HepG2 (cell line): ENCODE measurements at regions not wholly inside any gene's neighbourhood (a gene's known extent, or its start where the extent isn't known, plus 50 kb on each side); places are given as distances from the start of the nearest gene placed in this dataset.

Source experiments
- ATAC-seq: fragments of 200-7000 bp; cut with Tn5 transposase; 3 replicates; pipeline ENCODE4 v1.9.1; 2020; ENCODE audit warnings: mild to moderate bottlenecking, moderate library complexity
- BruUV-seq: library from RNA; stranded (reverse); fragments of 400-500 nt; replicated peaks from 2 replicates; lab custom pipeline; 2021; lab: Mats Ljungman, UMichigan
- CTCF ChIA-PET: fragments of 300-600 bp; formaldehyde crosslinking; extraction: SDS; loops from one replicate; lab custom pipeline; 2021; ENCODE audit warnings: low total read pairs, inconsistent platforms, low intra/inter-chr PET ratio; lab: Yijun Ruan, JAX
- POLR2A ChIA-PET: fragments of 350-600 bp; sonication (Branson Sonifier 250); formaldehyde crosslinking; loops from one replicate; lab custom pipeline; 2020; ENCODE audit warnings: antibody characterized with exemption, inconsistent platforms; lab: Yijun Ruan, JAX
- DNase-seq: peaks from one replicate; pipeline ENCODE4 v3.0.0-alpha.2; 2015; ENCODE audit warnings: low spot score
- FAIRE-seq: peaks from 3 replicates; lab custom pipeline; 2011; peaks lifted over from hg19 to GRCh38; lab: Jason Lieb, UNC
- H2AFZ ChIP-seq: one replicate; pipeline ENCODE4 v1.6.1; 2011; ENCODE audit warnings: low read length, inconsistent platforms
- H3K27ac ChIP-seq: fragments of 300-600 bp; 3 replicates; pipeline ENCODE4 v1.8.0; 2011; ENCODE audit warnings: mixed run types, mild to moderate bottlenecking, mixed read lengths, low read length, inconsistent platforms; ENCODE audit not compliant: insufficient read depth; ENCODE audit errors: extremely low read length
- H3K27me3 ChIP-seq, 2 experiments: fragments of 200-600 bp in 1 of 2; 2 replicates in 1 of 2; 3 replicates in 1 of 2; pipeline versions ENCODE4 v1.6.0 to v1.8.0; 2011; ENCODE audit warnings: low read length in 2 of 2, mild to moderate bottlenecking in 2 of 2, moderate library complexity in 2 of 2, inconsistent platforms in 1 of 2; ENCODE audit not compliant: insufficient read depth in 2 of 2, control insufficient read depth in 1 of 2
- H3K36me3 ChIP-seq, 2 experiments: fragments of 200-600 bp in 1 of 2; replicated peaks in 1 of 2; 2 replicates in 1 of 2; 3 replicates in 1 of 2; pipeline versions ENCODE4 v1.5.1 to v1.8.0; 2011; ENCODE audit warnings: low read length in 2 of 2, inconsistent platforms in 1 of 2; ENCODE audit not compliant: insufficient read depth in 2 of 2, control insufficient read depth in 1 of 2
- H3K4me1 ChIP-seq: 2 replicates; pipeline ENCODE4 v1.5.1; 2012; ENCODE audit warnings: low read length, inconsistent platforms; ENCODE audit not compliant: insufficient read depth
- H3K4me2 ChIP-seq: 2 replicates; pipeline ENCODE4 v1.6.0; 2011; ENCODE audit warnings: low read depth, low read length, inconsistent platforms
- H3K4me3 ChIP-seq, 3 experiments: fragments of 200-600 bp in 1 of 3; sonication (generic), shearing (Covaris generic) in 1 of 3; replicated peaks in 1 of 3; 2 replicates each; pipeline ENCODE4 v1.5.1; 2011 to 2016; ENCODE audit warnings: low read length in 3 of 3, inconsistent platforms in 2 of 3, low read depth in 2 of 3, mild to moderate bottlenecking in 2 of 3, control low read depth in 1 of 3, mixed read lengths in 1 of 3; ENCODE audit not compliant: insufficient read depth in 1 of 3
- H3K79me2 ChIP-seq: one replicate; pipeline ENCODE4 v1.6.1; 2011; ENCODE audit warnings: low read length, inconsistent platforms; ENCODE audit not compliant: insufficient read depth
- H3K9ac ChIP-seq: 2 replicates; pipeline ENCODE4 v1.6.0; 2011; ENCODE audit warnings: mild to moderate bottlenecking, low read depth, low read length, inconsistent platforms; ENCODE audit not compliant: insufficient read depth
- H3K9me3 ChIP-seq: 2 replicates; pipeline ENCODE4 v1.5.1; 2012; ENCODE audit warnings: mild to moderate bottlenecking, low read length
- H4K20me1 ChIP-seq: 2 replicates; pipeline ENCODE4 v1.6.0; 2011; ENCODE audit warnings: inconsistent platforms, mild to moderate bottlenecking, low read length, moderate library complexity; ENCODE audit not compliant: insufficient read depth
- EHMT2 ChIP-seq: fragments of 200-600 bp; sonication (generic); IDR thresholded peaks from 2 replicates; pipeline ENCODE4 v1.7.0; 2017; ENCODE audit warnings: antibody characterized with exemption, low read depth, low read length, borderline replicate concordance
- FOSL2 ChIP-seq: sonication (generic); formaldehyde crosslinking; IDR thresholded peaks from 2 replicates; pipeline ENCODE4 v1.4.0; 2020; ENCODE audit warnings: missing genetic modification reagents
- GABPA ChIP-seq, 2 experiments: IDR thresholded peaks; 2 replicates each; pipeline ENCODE4 v1.6.1; 2011 to 2016; ENCODE audit warnings: low read depth in 2 of 2, low read length in 1 of 2, missing biosample characterization in 1 of 2, missing genetic modification characterization in 1 of 2
- ZNF615 ChIP-seq: sonication (generic); formaldehyde crosslinking; IDR thresholded peaks from 2 replicates; pipeline ENCODE4 v1.5.0; 2020; ENCODE audit warnings: mild to moderate bottlenecking, missing genetic modification reagents, borderline replicate concordance
- WGBS: methylation state at CpG from one replicate; pipeline ENCODE4 v1.1.6; 2017; ENCODE audit warnings: low lambda C conversion rate; 5-methylcytosine and 5-hydroxymethylcytosine counted together
- in situ Hi-C: cut with HindIII; loops from 2 replicates; pipeline ENCODE4 v1.10.0; 2017; ENCODE audit warnings: low pct_unique_long_range_greater_than_20kb; ENCODE audit not compliant: extremely low pct_ligation_motif_present
- intact Hi-C: fragments of 100-400 bp; cut with micrococcal nuclease; formaldehyde crosslinking; loops from one replicate; pipeline ENCODE4 v1.10.0; 2022; ENCODE audit not compliant: unreplicated experiment
- TF ChIP-seq, protein P1 (sequence below): sonication (generic); formaldehyde crosslinking; IDR thresholded peaks from 2 replicates; pipeline ENCODE4 v1.8.0; 2022; ENCODE audit warnings: missing genetic modification reagents, low read depth, mild to moderate bottlenecking, borderline replicate concordance
- TF ChIP-seq, protein P2 (sequence below), 2 experiments: sonication (generic) in 1 of 2; formaldehyde crosslinking in 1 of 2; IDR thresholded peaks; 2 replicates each; pipeline versions ENCODE4 v1.4.0 to v1.6.1; 2016 to 2020; ENCODE audit warnings: borderline replicate concordance in 1 of 2, low read depth in 1 of 2, mild to moderate bottlenecking in 1 of 2, missing genetic modification reagents in 1 of 2
- TF ChIP-seq, protein P3 (sequence below): sonication (generic); formaldehyde crosslinking; IDR thresholded peaks from 2 replicates; pipeline ENCODE4 v1.8.0; 2022; ENCODE audit warnings: mild to moderate bottlenecking, missing genetic modification reagents, moderate library complexity
- TF ChIP-seq, protein P4 (sequence below): sonication (generic); formaldehyde crosslinking; IDR thresholded peaks from 2 replicates; pipeline ENCODE4 v1.5.0; 2020; ENCODE audit warnings: mild to moderate bottlenecking, missing genetic modification reagents, moderate library complexity

DNA sequence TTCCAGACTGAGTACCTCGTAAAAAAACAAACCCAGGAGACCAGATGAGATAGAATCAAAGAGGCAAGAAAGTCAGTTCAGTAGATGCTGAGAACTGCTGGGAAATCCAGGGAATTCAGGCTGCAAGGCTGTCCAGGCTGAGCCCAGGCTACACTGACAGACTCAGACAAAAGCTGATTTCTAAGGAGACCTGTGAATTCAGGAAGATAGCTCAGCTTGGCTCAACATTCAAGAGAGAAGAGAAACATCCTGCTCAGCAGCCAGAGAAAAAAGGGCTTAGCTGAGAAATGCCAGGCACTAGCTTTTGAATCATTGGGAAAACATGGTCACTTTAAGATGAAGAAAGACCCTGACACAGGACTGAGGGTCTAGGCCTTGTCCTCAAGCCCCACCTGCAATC is 118.2 kb upstream of the SLC44A1 start (continued):
- TF ChIP-seq, protein P1, sequence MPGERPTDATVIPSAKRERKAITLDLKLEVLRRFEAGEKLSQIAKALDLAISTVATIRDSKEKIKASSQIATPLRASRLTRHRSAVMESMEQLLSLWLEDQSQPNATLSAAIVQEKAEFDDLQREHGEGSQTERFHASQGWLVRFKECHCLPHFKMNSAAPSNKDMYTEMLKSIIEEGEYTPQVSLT (CRISPR knock-in tag) = no peak
- TF ChIP-seq EHMT2 = no peak

DNA sequence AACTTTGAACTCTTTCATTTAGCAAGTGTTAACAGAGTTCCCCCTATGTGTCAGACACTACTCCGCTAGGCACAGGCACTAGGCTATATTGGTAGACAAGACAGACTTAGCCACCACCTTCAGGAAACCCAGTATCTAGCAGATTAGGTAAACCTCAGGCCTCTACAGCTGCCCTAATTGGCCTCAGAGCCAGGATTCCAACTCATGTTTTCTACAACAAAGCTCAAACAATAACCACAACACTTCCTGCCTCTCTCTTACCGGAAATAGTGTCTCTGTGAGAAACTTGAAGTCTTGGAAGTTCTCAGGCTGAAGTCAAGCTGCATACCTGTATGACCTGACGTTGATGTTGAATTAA is 116.6 kb upstream of the SLC44A1 start:
- in situ Hi-C loops (no loop called here), intact Hi-C loops (no loop called here)
- Histone ChIP-seq H3K4me2 (peak overlapping the region; percentile 53), H3K27me3 (peaks cover 0 to 15% of the 10 kb centered on the region in 2 experiments; a peak in 2 of 5 replicates), H3K4me3 (no peak overlapping the region), H3K9me3 (no peaks in the 10 kb centered on the region), H3K36me3 (no peaks in the 10 kb centered on the region), H3K27ac (no peak overlapping the region), H3K9ac (no peak overlapping the region), H4K20me1 (no peaks in the 10 kb centered on the region), H3K79me2 (no peaks in the 10 kb centered on the region), H2AFZ (no peak overlapping the region), H3K4me1 (peaks cover 26% of the 10 kb centered on the region)
- TF ChIP-seq GABPA (IDR thresholded peaks at IDR 0.05; ENCODE audit: low read depth, low read length) (no peak), GABPA (CRISPR knock-in tag; IDR thresholded peaks at IDR 0.05; ENCODE audit: low read depth) (0 out of 2 replicates have a peak, but pooled peaks have one; percentile 30), FOSL2 (CRISPR knock-in tag) (no peak), ZNF615 (CRISPR knock-in tag) (no peak)
- TF ChIP-seq, protein P2, sequence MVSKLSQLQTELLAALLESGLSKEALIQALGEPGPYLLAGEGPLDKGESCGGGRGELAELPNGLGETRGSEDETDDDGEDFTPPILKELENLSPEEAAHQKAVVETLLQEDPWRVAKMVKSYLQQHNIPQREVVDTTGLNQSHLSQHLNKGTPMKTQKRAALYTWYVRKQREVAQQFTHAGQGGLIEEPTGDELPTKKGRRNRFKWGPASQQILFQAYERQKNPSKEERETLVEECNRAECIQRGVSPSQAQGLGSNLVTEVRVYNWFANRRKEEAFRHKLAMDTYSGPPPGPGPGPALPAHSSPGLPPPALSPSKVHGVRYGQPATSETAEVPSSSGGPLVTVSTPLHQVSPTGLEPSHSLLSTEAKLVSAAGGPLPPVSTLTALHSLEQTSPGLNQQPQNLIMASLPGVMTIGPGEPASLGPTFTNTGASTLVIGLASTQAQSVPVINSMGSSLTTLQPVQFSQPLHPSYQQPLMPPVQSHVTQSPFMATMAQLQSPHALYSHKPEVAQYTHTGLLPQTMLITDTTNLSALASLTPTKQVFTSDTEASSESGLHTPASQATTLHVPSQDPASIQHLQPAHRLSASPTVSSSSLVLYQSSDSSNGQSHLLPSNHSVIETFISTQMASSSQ (IDR thresholded peaks at IDR 0.05; ENCODE audit: low read depth) = no peak
- TF ChIP-seq, protein P2 (CRISPR knock-in tag; IDR thresholded peaks at IDR 0.05; ENCODE audit: borderline replicate concordance) = no peak
- TF ChIP-seq, protein P3, sequence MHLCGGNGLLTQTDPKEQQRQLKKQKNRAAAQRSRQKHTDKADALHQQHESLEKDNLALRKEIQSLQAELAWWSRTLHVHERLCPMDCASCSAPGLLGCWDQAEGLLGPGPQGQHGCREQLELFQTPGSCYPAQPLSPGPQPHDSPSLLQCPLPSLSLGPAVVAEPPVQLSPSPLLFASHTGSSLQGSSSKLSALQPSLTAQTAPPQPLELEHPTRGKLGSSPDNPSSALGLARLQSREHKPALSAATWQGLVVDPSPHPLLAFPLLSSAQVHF = no peak
- TF ChIP-seq, protein P4, sequence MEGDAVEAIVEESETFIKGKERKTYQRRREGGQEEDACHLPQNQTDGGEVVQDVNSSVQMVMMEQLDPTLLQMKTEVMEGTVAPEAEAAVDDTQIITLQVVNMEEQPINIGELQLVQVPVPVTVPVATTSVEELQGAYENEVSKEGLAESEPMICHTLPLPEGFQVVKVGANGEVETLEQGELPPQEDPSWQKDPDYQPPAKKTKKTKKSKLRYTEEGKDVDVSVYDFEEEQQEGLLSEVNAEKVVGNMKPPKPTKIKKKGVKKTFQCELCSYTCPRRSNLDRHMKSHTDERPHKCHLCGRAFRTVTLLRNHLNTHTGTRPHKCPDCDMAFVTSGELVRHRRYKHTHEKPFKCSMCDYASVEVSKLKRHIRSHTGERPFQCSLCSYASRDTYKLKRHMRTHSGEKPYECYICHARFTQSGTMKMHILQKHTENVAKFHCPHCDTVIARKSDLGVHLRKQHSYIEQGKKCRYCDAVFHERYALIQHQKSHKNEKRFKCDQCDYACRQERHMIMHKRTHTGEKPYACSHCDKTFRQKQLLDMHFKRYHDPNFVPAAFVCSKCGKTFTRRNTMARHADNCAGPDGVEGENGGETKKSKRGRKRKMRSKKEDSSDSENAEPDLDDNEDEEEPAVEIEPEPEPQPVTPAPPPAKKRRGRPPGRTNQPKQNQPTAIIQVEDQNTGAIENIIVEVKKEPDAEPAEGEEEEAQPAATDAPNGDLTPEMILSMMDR (CRISPR knock-in tag) = 0 out of 2 replicates have a peak, but pooled peaks have one; percentile 8
- POLR2A ChIA-PET = no interaction called here
- FAIRE-seq (no peak), ATAC-seq (peak; percentile 66), DNase-seq (no peak)
- CTCF ChIA-PET = no interaction called here
- 9% methylated on average over 2 of the region's 3 CpGs for WGBS
- no TSS peak for BruUV-seq
